Lung (tissue), 11 donors: ENCODE measurements at regions not wholly inside any gene's neighbourhood (a gene's known extent, or its start where the extent isn't known, plus 50 kb on each side); places are given as distances from the start of the nearest gene placed in this dataset.

ENCODE experiments used
- ATAC-seq: fragments of 200-7000 bp; cut with Tn5 transposase; one replicate; pipeline ENCODE4 v1.9.1; 2020; ENCODE audit warnings: moderate number of reproducible peaks; ENCODE audit not compliant: insufficient read depth, low FRiP score
- DNase-seq, 3 donors: peaks; one replicate each; pipeline ENCODE4 v3.0.0-alpha.2; 2013 to 2017
- H3K27ac ChIP-seq, 2 donors: one replicate each; pipeline ENCODE4 v1.5.1; 2013; ENCODE audit warnings: mild to moderate bottlenecking in 2 of 2, moderate library complexity in 2 of 2, control low read depth in 1 of 2, inconsistent platforms in 1 of 2, low read depth in 1 of 2, low read length in 1 of 2
- H3K27me3 ChIP-seq, 3 donors: one replicate each; pipeline ENCODE4 v1.5.1; 2013; ENCODE audit warnings: low read length in 2 of 3; ENCODE audit not compliant: control insufficient read depth in 3 of 3, insufficient read depth in 3 of 3
- H3K36me3 ChIP-seq, 4 donors: one replicate each; pipeline ENCODE4 v1.5.1; 2013; ENCODE audit warnings: low read length in 4 of 4, mild to moderate bottlenecking in 1 of 4, moderate library complexity in 1 of 4; ENCODE audit not compliant: control insufficient read depth in 4 of 4, insufficient read depth in 4 of 4
- H3K4me1 ChIP-seq, 5 donors: one replicate each; pipeline ENCODE4 v1.5.1; 2013; ENCODE audit warnings: low read length in 5 of 5, mild to moderate bottlenecking in 2 of 5, moderate library complexity in 1 of 5; ENCODE audit not compliant: control insufficient read depth in 5 of 5, insufficient read depth in 5 of 5
- H3K4me3 ChIP-seq: one replicate; pipeline ENCODE4 v1.5.1; 2013; ENCODE audit warnings: mild to moderate bottlenecking, control low read depth, moderate library complexity
- H3K9ac ChIP-seq, 2 donors: one replicate each; pipeline ENCODE4 v1.5.1; 2013; ENCODE audit warnings: low read length in 2 of 2, control low read depth in 1 of 2; ENCODE audit not compliant: insufficient read depth in 1 of 2
- H3K9me3 ChIP-seq, 4 donors: one replicate each; pipeline ENCODE4 v1.5.1; 2013; ENCODE audit warnings: low read length in 3 of 4, mild to moderate bottlenecking in 1 of 4, moderate library complexity in 1 of 4; ENCODE audit not compliant: control insufficient read depth in 4 of 4, insufficient read depth in 3 of 4
- CTCF ChIP-seq: IDR thresholded peaks from 2 replicates; pipeline ENCODE4 v1.5.1; 2012; ENCODE audit warnings: mild to moderate bottlenecking; ENCODE audit errors: control extremely low read depth, extremely low read depth
- WGBS, 2 donors: extraction: QIAGEN DNeasy Blood & Tissue Kit; methylation state at CpG; one replicate each; pipeline ENCODE4 v1.1.7; 2013; 5-methylcytosine and 5-hydroxymethylcytosine counted together
- donor health status: control.
- donor health status: control.
- donor health status: Bipolar disorder and iron deficiency.
- donor health status: healthy.
- donor health status: DM: yes; HTN: yes; CAD: no.

GRCh38 chr2:126518196-126518595 is 137.8 kb upstream of the GYPC start:
- H3K4me3 ChIP-seq: no peak overlapping the region
- H3K4me1 ChIP-seq: no peaks in the 10 kb centered on the region
- TF ChIP-seq CTCF: no peak
- DNase-seq (no peak), ATAC-seq (no peak)
- H3K9ac ChIP-seq: no peak overlapping the region
- 72 to 77% methylated on average over 2 of the region's 2 CpGs for WGBS, 2 donors
- H3K27ac ChIP-seq: no peak overlapping the region
- no peaks in the 10 kb centered on the region for H3K36me3 ChIP-seq
- H3K27me3 ChIP-seq: no peaks in the 10 kb centered on the region
- H3K9me3 ChIP-seq: peaks cover 0 to 1% (median 0%) of the 10 kb centered on the region in 4 donors

DNA sequence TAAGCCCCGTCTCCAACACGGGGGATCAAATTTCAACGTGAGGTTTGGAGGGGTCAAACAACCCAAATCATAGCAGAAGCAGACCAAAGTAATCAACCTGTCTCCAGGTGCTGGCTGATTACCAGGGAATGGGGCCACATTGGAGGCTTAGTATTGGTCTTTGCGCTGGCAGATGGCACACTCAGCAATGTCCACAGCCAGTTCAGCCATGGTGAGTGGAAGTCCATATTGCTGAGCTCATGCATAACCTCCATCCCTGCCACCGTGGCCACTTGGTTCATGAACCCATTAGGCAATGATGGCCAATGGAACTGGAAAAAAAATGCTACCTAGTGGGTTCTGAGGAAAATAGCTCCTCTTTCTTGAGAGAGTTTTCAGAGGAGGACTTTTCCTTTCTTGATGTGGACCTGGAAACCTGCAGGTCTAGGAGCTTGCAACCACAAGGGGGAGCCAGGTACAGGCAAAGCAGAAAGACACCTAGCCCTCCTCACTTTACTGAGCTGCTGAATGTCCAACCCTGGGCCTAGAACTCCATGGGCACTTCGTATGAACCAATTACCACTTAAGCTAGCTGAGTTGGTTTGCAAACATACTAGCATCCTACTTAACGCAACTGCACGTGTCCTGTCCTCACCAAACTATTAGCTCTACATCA is 128.0 kb upstream of the GYPC start:
- Histone ChIP-seq H3K27ac (no peak overlapping the region), H3K36me3 (no peaks in the 10 kb centered on the region), H3K27me3 (no peaks in the 10 kb centered on the region), H3K9me3 (no peaks in the 10 kb centered on the region), H3K4me3 (no peak overlapping the region), H3K9ac (no peak overlapping the region), H3K4me1 (no peaks in the 10 kb centered on the region)
- DNase-seq: peak in 2 of 3 donors; percentile 14 to 34
- 75 to 76% methylated on average over 8 of the region's 8 CpGs for WGBS, 2 donors
- ATAC-seq: peak; percentile 63
- TF ChIP-seq CTCF: peak; percentile 33

DNA sequence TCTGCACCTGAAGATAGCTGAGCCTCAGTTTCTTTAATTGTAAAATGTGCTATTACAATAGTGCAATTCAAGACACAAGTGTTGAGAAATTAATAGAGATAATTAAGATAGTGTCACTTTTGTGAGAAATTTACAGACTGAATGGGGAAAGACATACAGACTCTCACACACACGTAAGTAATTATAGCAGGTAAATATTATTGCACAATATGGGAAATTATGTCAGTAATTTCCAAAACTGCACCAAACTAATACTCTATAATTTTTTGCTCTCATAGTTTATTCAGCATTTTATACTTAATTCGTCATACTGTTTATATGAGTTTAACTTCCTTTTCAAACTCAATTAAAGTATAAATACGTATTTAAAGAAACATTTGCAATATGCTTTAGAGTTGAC is 124.9 kb upstream of the GYPC start:
- 70 to 80% methylated on average over 3 of the region's 3 CpGs for WGBS, 2 donors
- no peaks in the 10 kb centered on the region for H3K36me3 ChIP-seq
- DNase-seq: no peak

More for the DNA sequence above, 124.9 kb upstream of the GYPC start:
- no peaks in the 10 kb centered on the region for H3K9me3 ChIP-seq
- H3K27ac ChIP-seq: no peak overlapping the region
- H3K27me3 ChIP-seq: no peaks in the 10 kb centered on the region
- no peak for TF ChIP-seq CTCF
- no peak for ATAC-seq
- no peak overlapping the region for H3K4me3 ChIP-seq
- no peaks in the 10 kb centered on the region for H3K4me1 ChIP-seq
- H3K9ac ChIP-seq: no peak overlapping the region
